NCI-H1092 (cell line): ENCODE measurements at regions not wholly inside any gene's neighbourhood (a gene's known extent, or its start where the extent isn't known, plus 50 kb on each side); places are given as distances from the start of the nearest gene placed in this dataset.
"Not testable (repeated sequence)": the region's sequence is repeated elsewhere in the genome, so short reads cannot be mapped to it uniquely, and the experiment has no call there.

Source experiments
- DNase-seq: peaks from one replicate; lab custom pipeline; 2025; lab: John Stamatoyannopoulos, UW

DNA sequence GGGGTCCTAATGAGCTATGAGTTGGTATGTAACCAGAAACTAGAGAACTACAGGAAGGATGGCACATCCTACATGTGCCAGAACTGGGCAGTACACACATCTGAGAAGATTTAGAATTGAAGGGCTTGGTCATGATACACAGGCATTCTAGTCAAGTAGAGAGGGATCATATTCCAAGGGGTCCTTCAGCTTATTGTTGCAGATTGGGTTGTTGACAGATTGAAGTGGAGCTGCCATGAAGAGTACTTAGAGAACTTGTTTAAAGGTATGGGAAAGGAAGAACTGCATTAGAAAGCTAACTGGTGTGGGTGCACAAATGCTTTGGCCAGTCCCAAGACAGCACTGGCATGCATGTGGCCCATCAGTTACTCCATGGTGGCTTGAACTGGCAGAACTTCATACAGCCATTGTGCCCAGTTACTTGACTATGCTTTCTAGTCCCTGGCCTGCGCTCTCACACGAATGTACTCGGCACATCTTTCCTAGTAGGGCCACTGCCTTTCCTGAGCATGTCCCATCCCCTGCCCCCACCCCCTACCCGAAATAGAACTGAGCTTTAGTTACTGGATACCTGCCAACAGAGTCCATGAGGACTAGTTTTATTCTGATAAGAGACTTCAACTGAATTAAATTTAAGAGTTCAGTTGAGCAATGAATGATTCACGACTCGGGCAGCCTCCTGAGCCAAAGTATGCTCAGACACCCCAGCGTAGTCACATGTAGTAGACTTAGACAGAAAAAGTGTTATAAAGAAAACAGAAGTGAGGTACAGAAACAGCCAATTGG lies 64.0 kb downstream of the CCNG2 start:
- no peak for DNase-seq

DNA sequence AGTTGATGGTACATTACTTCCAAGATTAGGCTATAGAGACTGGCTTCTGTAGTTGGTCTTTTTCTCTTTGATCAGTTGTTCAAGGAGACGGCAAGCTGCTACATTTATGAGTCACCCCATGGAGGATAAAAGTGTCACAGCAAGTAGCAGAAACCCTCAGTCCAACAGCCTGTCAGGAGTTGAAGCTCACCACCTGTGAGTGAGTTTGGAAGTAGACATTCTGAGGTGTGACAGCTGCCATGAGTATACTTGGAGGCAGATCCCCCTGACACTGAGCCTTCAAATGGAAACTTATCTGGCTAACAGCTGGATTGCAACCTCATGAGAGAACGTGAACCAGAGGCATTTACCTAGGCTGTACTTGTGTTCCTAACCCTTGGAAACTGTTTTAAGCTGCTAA lies 68.0 kb downstream of the CCNG2 start:
- DNase-seq = no peak

DNA sequence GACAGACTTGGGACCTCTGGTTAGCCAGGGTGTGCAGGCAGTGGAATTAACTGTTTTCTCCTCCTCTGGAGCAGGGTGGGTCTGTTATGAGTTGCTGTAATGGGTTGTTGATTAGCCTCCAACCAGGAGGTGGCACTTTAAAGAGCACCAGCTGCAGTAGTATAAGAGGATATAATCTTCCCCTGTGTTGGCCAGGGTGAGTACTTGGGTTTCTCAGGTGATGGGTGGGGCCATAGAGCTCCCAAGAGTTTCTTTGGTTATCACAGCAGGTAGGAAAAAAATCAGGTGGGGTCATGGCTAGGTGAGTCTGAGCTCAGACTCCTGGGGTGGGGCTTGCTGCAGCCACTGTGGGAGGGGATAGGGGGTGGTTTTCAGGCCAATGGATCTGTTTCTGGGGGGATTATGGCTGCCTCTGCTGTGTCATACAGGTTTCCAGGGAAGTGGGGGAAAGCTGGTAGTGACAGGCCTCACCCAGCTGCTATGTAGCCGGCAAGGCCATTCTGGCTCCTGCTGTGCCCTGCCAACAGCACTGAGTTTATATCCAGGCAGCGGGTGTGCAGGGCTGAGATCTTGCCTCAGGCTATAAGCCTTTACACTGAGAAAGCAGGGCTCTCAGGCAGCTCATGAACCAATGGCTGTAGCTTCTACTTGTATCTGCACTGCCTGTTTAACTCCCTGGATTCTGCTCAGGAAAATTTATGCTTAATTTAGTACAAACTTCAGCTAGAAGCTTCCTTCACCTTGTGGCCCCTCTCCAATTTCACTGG lies 70.1 kb downstream of the CCNG2 start:
- DNase-seq = no peak

DNA sequence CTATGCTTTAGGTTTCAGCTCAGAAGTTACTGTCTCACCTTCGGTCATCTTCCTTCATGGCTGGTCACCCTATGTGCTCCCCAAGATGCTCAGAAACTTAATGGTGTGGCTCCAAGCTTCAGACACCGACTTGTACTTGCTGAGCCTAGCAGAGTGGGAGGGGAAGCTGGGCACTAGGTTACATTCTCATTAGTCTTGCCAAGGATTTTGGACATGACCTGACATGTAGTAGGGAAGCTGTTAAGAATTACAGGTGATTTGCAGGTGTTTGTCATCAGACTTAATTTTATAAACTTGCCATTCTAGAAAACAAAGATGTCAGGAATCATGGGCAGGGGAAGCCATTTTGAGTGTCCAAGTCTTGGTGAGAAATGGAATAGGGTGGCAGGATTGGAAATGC lies 72.4 kb downstream of the CCNG2 start:
- DNase-seq = no peak

DNA sequence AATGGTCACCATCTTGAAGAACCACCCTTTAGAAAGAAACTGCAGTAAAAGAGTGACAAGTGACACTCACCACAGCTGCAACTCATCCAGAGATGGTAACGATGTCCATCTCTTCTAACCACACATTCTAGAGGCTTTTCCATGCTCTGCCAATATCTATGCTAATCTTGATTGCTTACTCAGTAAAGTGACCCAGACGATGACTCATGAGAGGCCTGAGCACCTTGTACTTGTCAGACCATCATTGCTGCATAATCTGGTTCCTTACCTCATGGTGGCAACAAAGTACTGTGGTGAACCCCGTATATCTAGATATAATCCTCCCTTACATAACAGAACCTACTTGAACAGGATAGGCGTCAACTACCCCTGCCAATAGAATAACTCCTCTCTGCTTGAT lies 75.6 kb downstream of the CCNG2 start:
- DNase-seq = no peak

DNA sequence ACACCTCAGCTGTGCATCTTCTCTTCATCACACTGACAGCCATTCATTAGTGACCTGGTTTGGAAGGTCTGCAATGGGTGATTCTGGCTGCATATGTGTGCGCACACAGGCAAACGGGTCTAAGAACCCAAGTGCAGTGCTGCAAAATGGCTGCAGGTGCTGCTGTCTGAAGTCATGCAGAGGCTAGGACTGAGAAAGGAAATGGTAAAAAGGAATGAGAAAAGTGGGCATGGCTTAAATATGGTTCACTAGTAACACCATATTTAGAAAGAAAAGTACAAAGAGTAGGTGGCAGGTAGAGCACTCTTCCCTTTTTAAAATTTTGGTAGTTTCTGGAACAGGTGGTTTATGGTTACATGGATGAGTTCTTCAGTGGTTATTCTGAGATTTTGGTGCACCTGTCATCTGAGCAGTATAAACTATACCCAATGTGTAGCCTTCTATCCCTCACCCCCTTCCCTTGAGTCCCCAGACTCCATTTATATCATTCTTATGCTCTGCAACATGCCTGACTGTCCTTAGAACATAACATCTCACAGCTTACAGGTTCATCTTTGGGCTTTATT lies 78.4 kb downstream of the CCNG2 start:
- DNase-seq = no peak

DNA sequence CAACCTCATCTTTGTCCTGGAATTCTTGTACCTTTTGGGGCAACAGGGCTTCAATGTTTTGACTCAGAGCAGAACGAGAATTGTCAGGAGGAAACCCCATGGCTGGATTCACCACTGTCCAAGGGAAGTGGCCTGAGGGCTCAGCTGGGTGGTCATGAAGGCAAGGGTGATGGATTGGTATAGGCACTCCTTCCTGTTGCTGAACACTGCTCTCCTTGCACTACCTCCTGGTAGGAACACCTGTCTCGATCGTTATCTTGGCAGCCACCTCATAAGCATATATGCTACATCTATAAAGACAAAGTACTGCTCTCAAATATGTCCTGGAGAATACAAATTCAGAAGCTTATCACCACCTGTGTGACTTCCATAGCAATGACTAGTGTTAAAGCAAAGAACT lies 79.8 kb downstream of the CCNG2 start:
- no peak for DNase-seq

DNA sequence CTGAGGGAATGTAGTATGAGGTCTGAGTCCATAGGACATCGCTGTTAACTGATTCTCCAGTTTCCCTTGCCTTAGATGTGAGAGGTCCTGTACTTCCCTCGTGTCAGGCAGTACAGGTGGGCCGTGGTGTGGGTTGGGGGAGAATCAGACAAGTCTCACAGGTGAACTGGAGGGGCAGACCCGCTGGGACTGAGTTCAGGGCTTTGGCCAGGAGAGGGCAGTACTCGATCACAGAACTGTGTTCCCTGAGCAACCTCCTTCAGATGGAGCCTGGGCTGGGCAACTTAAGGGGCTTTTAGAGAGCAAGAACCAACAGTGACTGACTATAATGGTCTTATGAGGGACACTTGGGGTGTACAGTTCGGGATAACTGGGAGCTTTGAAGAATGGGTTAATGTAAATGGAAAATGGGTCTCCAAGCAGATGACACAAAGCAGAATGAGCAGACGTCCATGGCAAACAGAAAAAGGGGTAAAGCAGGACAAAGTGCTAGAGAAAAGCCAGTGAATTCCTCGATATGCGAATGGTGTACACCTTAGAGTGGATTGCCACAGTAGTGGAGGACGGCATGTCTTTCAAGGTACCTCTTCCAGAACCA lies 83.6 kb downstream of the CCNG2 start:
- DNase-seq = peak; percentile 17

DNA sequence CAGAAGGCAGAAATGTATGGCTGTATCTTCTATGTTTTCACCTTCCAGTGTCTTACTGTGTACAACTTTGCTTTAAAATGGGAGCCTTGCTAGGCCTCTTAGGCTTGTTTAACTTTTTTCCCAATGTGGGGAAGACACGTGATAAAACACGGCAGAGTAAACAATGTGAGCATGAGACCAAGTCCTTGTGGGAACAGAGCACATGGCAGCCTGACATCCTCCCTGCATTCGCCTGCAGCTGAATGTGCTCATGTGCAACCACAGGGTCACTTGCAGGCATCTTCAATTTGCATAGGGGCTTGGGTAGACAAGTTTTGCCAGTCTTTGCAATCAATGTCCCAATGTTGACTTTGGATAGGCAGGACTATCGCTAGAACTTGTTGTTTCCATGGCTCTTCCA lies 91.8 kb downstream of the CCNG2 start:
- no peak for DNase-seq

DNA sequence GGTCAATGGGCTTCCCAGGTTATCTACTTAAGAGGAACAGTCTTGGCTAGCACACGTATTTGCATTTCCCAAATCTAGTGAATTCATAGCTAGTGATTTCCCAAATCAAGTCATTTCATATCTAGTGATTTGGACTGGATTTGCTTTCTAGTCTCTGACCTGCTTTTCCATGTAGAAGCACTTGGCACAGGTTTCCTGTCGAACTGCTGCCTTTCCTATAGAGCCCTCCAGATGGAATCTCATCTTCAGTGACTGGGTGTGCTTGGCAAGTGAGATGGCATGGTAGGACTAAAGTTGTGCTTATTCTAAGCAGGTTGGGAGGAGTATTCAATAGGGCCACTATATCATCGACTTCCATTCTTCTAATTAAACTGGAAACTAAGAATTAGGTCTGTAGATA lies 94.7 kb downstream of the CCNG2 start:
- DNase-seq = no peak

DNA sequence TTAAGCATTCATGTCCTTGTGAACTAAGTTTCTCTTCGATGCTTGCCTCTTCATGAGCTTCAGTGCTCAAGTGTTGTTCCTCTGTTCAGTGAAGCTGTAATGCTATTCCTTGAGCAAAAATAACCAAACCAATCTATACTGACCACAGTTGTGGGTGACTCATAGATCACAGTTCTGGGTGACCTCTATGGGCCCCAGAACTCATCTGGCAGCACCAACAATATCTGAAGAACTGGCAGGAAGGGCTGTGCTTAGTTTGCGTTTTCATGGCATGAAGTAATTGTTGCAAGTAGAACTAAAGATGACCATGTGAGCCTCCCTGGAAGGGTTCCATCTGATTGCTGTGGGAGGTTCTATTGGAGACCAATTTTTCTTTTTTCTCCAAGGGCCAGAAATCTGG lies 106.2 kb downstream of the CCNG2 start:
- DNase-seq = no peak

DNA sequence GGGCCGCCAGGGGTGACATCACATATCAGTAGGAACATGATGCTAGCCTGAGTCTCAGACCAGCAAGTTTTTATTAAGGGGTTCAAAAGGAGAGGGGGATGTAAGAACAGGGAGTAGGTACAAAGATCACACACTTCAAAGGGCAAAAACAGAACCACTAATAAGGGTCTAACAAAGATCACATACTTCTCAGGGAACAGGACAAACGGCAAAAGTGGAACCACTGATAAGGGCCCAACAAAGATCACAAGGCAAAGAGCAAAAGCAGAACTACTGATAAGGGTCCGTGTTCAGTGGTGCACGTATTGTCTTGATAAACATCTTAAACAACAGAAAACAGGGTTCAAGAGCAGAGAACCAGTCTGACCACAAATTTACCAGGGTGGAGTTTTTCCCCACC lies 107.0 kb downstream of the CCNG2 start:
- DNase-seq = not testable (repeated sequence)

DNA sequence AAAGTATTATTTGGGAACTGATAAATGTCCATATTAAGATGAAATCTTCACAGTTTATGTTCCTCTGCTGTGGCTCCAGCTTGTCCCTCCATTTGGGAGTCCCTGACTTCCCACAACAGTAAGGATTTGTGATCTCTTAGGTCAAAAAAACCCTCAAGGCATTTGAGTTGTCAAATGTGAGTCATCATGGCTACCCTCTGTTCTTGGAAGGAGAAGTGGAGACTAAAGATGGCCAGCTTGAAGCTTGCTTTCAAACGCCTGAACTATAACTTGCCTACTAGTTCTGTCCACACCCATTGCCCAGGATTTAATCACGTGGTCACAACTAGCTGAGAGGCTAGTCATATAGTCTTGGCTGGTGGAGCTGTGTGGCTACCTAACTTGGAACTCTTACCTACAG lies 107.8 kb downstream of the CCNG2 start:
- DNase-seq = no peak

DNA sequence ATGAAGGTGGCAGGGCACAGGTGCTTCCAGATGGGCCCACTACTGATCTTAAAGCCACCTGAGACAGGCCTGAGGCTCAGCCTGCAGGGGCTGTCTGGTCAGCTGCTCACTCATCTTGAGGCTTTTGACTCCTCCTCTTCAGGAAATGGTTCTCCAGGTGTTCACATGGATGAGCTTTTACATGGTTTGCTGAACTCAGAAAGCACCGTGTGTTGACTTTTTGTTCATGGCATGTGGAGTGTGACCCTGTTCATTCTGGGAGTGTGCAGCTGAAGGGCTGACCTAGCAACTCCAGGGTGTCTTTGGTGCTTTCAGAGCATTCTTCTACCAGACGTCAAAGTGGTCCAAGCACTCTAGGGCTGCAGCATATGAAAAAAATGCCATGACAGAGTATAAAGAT lies 111.1 kb downstream of the CCNG2 start:
- no peak for DNase-seq

DNA sequence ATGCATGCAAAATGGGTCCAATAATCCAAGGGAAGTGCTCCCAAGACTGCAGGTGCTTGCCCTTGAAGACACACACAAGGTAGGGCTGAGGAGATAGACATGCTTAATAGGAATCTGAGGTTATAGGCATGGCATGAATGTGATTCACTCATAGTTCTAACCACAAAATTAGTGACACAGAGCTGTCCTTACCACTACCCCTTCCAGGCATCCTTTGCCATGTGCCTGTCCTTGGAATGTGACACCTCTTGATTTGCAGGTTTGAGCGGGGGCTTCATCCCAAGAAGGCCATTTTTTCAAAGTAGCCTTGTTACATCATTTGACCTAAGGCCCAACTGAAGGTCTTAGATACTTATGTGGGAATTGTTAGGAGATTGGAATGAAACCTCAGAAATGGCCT lies 112.5 kb downstream of the CCNG2 start:
- no peak for DNase-seq

DNA sequence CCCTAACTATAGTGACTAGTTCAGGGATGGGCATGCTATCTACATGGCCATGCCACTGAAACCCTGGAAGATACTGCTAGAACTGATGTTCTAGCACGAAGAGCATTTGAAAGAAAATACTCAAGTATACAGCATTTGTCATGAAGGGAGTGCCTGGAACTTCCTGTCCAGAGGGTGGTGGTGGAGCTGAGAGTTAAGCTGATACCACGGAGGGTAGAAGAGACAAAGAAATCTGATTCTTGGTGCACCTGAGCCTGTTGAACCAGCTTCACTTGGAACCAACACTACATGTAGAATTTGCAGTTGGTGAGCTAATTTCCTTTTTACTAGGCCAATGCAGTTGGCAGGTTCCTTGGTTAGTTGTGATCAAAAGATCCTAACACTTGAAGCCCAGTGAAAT lies 116.4 kb downstream of the CCNG2 start:
- DNase-seq = no peak

DNA sequence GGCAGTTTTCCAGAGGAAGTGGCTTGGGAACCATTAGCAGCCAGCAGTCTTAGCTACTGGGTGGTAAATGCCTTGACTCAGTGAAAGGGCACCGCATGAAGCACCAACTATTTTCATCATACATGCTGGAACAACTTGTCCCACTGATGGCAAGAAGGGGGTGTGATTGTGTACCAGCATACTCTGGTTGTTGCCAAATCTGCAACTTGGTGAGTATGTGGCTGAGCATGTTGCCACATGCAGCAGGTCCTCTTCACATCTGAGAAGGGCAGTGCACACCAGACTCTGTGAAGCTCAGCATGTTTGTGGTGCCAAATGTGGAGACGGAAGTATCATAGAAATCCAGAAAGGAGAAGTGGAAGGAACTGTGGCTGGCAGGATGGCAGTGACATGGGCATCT lies 122.1 kb downstream of the CCNG2 start:
- not testable (repeated sequence) for DNase-seq

DNA sequence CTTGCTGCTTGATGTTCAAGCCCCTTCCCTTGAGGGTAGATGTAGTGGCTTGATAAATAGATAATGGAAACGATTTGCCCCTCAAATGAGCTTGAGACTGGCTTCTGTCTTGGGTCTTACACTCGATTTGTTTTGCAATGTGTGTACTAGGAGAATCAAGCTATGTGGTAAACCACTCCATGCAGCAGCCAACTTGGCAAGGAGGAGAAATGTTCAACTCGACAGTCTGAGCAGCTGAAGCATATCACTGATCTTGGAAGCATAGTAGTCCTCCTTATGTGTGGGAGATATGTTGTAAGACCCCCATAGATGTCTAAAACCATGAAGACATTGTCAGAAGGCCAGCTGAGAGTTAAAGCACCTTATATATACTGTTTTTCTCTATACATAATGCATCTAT lies 125.3 kb downstream of the CCNG2 start:
- DNase-seq = no peak

DNA sequence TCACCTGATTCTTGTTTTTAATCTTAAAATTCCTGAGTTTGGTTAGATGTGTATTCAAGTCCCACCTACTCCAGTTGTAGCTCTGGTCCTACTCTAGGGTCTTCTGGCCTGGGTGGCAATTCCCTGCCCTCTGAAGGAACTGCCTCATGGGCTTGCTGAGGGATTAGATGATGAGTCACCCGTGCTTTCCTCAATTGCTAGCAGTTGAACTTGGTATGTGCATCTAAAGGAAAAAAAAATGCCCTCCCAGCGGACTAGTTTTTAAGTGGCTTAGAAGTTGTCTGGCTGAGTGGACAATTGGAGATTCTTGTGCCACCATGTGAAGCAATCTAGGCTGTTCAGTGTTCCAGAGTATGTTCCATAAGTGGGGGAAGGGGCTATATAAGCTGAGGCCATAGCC lies 127.0 kb downstream of the CCNG2 start:
- no peak for DNase-seq

DNA sequence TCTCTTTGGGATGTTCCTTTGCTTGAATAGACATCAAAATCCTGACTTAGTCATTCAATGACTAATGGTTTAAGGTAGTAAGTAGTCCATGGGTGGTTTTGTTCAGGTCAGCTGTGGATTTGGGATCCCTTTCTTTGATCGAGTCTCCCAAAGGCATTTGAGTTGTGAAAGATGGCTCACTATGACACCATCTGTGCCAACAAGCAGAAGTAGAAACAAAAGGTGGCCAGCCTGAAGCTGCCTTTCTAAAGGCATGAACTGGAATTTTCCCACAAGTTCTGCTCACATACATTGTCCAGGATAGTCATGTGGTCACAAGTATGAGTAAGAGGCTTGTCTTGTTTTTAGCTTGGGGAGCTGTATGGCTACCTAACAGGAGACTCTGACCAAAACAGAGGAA lies 129.9 kb downstream of the CCNG2 start:
- DNase-seq = no peak

DNA sequence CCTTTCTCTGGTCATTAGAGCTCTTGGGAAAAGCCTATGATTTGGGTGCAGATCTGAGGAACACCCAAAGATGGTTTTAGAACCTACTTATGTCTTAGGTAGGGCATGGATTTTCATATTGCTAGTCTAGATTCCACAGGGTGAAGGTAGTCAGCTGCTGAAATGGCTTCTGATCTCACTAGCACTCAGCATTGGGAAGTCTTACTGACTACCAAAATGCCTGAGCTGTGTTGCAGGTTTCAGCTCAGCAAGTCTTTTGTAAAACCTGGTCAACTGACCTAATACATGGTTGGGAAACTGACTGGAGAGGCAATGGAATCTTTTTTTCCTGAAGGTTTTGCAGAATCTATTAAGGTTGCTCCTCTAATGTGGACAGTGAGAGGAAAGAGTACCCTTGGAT lies 136.4 kb downstream of the CCNG2 start:
- no peak for DNase-seq

DNA sequence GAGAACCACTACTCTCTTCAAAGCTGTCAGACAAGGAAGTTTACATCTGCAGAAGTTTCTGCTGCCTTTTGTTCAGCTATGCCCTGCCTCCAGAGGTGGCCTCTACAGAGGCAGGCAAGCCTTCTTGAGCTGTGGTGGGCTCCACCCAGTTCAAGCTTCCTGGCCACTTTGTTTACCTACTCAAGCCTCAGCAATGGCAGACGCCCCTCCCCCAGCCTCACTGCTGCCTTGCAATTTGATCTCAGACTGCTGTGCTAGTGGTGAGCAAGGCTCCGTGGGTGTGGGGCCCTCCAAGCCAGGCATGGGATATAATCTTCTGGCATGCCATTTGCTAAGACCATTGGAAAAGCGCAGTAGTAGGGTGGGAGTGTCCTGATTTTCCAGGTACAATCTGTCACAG lies 144.0 kb downstream of the CCNG2 start:
- DNase-seq = not testable (repeated sequence)

DNA sequence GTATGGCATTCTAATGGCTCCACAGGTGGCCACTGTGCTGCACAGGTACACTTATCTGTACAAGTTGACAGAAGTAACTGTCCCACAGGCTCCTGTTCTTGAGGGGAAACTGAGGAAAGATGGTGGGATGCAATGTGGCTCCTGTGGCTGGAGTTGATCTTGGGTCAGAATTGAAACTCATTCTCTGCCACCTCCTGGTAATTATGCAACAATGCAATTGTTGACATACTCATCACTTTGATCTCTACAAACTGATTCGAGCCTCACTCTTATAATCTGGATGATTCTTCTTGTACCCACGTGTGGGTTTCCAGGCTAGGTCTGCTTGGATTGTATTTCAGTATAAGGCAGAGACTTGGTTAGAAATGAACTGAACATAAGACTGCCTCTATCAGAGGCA lies 148.8 kb downstream of the CCNG2 start:
- no peak for DNase-seq
